AML-193 (cell line): ENCODE measurements at regions not wholly inside any gene's neighbourhood (a gene's known extent, or its start where the extent isn't known, plus 50 kb on each side); places are given as distances from the start of the nearest gene placed in this dataset.
"Not testable (repeated sequence)": the region's sequence is repeated elsewhere in the genome, so short reads cannot be mapped to it uniquely, and the experiment has no call there.

Source experiments
- DNase-seq, 2 experiments: peaks; one replicate each; lab custom pipeline; 2025; lab: John Stamatoyannopoulos, UW

DNA sequence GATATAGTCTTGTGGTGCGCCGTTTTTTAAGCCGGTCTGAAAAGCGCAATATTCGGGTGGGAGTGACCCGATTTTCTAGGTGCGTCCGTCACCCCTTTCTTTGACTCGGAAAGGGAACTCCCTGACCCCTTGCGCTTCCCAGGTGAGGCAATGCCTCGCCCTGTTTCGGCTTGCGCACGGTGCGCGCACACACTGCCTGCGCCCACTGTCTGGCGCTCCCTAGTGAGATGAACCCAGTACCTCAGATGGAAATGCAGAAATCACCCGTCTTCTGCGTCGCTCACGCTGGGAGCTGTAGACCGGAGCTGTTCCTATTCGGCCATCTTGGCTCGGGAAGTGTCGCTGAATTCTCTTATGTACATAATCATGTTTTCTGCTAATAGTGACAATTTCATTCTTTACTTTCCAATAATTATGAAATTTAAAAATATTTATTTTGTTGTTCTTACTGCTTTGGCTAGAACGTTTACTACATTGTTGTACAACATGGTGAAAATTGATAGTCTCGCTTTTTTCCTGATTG lies 61.2 kb upstream of the MINDY3 start:
- DNase-seq, result not testable (repeated sequence)

DNA sequence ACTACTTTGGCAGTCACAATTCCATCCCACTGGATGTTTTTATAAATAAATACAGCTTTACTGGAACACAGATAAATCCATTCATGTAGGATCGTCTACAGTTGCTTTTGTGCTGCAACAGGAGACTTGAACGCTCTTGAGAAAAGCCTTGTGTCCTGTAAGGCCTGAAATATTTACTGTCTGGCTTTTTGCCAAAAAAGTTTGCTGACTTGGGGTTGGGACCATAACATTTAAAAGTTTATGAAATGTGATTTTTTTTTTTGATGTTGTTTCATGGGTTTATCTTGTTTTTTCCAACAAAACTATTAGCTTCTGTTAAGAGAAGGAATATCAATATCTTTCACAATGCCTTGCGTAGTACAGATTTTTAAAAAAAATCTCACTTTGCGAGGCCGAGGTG lies 71.1 kb upstream of the MINDY3 start:
- no peak for DNase-seq

DNA sequence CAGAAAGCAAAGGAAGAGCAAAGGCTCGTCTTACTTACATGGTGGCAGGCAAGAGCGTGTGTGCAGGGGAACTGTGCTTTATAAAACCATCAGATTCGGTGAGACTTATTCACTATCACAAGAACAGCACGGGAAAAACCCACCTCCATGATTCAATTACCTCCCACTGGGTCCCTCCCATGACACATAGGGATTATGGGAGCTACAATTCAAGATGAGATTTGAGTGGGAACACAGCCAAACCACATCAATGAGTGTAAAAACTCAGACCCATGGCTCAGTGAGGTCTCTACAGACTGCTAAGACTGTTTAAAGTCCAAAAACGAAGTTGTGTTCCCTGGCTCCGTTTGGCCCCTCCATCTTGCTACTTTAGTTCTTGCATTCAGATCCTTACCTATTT lies 79.2 kb upstream of the MINDY3 start:
- not testable (repeated sequence) for DNase-seq

DNA sequence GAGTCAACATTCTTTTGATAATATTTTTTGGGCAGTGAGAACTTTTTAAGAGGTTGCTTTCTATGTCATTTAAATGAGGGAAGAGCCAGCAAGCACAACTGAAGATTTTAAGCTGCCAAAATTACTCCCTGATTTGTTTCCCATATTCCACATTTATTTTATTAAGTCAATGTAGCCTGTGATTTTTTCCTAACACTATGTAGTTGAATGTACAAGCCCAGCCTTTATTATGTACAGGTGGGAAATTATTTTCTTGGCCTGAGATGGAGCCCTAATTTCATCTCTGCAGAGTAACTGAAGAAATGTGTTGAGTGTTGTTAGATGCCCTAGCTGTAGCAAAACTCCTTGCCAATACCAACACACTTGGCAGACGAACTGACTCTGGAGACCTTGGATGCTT lies 83.1 kb upstream of the MINDY3 start:
- no peak for DNase-seq

DNA sequence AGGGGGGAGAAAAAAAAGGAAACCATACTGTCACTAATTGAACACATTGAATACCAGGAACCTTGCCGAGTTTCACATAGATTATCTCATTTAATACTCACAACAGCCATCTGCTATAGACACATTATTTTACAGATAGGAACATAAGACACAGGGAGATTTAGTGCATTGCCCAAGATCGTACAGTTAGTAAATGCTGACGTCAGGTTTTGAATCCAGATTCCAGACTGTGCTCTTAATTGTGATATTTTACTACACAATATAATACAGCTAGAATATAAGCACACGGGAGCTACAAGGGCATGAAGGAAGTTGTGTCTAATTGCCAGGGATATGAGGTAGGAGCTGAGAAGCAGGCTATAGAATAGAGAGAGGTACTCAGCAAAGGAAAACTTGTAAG lies 93.9 kb upstream of the MINDY3 start:
- DNase-seq, result no peak

DNA sequence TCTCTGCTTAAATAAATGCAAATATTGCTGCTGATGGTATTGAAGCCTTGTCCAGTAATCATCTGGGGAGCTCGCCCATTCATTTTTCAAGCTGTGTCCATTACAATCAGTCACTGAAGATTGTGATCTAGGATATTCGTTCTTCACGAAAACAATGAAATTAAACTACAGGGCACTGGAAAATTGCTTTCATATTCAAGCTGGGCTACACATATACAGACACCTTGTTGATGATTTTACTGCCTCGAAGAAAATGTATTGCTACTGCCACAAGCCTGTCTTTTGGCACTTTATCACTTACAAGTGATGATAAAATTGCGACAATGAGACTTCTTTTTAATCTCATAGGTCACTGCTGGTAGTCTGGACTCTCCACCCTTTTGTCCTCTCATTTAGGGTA lies 100.0 kb upstream of the MINDY3 start:
- DNase-seq, result no peak

DNA sequence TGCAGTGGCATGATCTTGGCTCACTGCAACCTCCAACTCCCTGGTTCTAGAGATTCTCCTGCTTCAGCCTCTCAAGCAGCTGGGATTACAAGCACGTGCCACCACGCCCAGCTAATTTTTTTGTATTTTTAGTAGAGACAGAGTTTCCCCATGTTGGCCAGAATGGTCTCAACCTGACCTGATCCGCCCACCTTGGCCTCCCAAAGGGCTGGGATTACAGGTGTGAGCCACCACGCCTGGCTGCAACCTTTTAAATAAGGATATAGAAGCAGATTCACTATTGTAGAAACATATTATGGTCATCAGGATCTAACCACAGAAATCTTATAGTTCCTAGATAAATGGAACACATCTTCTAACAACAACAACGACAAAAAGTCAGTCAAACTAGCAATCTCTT lies 112.4 kb upstream of the MINDY3 start:
- not testable (repeated sequence) for DNase-seq

DNA sequence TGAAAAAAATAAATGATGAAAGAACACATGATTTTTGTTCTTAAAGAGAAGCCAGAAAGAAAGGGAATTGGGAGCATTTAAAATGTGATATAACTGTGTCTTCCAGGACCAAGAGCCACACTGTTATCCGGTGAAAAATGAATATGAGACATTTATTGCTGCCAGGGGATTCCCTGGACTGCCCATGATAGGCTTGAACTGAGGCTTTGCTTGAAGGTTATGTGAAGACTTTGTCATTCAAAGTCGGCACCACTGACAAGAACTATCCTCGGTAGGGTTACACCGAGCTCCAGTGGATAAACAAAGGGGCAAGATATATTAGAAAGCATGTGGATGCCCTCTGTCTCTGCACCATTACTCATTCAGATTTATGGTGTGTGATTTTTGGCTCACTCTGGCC lies 125.4 kb upstream of the MINDY3 start:
- no peak for DNase-seq

DNA sequence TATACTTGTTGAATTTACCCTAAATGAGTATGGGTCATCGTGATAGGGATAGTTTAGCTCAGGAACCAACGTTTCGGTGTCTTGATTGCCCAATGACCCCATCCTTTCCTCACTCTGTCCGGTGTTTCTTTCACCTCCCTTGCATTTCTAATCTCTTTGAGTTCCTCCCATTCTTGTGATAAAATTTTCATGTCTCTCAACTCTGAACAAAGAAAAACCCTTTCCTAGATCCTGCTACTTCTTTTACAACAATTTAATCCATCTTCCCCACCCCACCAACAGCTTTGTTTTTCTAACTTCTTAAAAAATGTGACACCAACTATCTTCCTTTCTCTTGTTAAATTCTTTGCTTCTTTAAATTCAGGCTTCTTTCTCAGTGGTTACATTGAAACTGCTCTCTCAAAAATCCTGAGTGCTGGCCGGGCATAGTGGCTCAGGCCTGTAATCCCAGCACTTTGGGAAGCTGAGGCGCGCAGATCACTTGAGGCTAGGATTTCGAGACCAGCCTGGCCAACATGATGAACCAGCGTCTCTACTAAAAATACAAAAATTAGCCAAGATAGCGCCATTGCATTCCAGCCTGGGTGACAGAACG lies 130.3 kb upstream of the MINDY3 start:
- DNase-seq, result no peak

DNA sequence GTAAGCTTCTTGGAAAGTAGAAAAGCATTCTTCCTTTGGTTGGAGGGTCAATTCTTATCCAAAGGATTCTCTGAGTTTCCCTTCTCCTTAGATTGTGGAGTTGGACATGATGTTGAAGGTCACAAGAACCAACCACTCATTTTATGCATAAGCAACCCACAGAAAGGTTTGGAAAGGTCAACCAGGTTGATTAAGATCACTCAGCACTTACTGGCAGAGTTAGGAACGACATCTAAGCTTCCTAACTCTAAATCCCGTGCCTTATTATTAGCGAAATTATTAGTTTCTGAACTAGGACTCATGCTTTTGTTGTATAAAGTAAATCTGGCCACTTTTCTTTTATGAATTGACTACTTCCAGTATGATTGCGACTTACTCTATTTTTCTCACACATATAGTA lies 137.0 kb upstream of the MINDY3 start:
- no peak for DNase-seq

DNA sequence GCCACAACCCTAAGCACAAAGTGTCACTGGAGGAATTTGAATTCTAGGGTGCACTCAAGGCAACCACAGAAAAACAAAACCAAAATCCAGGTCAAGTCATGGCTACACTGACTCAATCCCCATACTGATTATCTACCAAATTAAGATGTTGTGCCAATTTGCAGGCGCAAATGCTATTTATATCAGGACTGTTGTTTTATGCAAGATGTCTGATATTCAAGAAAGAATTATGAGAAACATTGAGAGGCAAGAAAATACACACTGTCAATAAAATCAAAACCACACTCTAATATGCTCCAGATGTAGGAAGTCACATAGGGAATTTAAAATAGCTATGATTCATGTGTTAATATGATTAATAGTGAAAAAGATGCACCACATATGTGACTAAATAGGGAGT lies 141.3 kb upstream of the MINDY3 start:
- no peak for DNase-seq

DNA sequence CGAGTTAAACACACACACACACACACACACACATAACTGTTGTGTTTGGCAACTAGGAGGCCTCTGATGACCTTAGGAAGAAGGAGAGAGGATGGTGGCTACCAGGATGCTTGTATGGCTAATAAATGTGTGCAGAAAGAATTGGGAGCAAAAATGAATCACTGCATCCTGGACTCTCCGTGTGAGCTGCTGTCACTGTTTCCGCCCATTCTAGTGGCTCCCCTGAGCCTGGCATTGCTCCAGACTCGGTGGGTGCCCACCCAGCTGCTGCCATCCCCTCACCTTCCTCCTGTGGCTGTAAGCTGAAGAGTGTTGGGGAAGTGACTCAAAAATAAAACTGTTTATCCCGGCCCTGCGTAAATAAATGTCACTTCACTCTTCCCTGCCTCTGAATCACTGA lies 149.5 kb upstream of the MINDY3 start:
- no peak for DNase-seq

DNA sequence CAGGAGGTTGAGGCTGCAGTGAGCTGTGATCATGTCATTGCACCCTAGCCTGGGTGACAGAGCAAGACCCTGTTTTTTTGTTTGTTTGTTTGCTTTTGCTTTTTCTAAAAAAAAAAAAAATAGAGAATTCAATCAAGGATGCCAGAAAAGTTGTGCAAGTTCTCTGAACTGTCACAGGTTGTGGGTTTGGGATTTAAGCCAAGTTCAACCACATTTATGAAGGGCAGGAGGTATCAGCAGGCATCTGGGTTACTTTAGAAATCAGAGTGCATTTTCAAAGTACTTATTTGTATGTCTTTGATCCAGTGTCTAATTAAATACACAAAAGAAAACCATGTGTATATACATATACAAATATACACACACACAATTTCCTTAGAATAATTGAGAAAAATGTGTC lies 151.2 kb upstream of the MINDY3 start:
- no peak for DNase-seq

DNA sequence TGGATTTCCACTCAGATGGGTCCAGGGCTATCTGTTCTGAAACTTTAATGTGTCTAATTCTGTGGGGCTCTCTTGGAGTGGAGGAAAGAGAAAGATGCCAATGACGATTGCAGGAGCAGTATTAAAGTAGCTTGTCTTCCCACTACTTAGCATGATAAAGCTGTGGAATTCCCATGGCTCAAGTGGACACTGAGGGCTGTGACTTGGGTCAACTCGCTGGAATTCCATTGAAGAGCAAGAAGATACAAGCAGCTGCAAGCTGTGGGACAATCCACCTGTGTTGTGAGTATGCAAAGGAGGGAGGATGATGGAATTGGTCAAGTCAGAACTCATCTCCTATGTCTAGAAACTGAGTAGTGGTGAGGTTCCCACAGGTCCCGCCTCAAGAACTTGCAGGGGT lies 154.2 kb upstream of the MINDY3 start:
- no peak for DNase-seq

DNA sequence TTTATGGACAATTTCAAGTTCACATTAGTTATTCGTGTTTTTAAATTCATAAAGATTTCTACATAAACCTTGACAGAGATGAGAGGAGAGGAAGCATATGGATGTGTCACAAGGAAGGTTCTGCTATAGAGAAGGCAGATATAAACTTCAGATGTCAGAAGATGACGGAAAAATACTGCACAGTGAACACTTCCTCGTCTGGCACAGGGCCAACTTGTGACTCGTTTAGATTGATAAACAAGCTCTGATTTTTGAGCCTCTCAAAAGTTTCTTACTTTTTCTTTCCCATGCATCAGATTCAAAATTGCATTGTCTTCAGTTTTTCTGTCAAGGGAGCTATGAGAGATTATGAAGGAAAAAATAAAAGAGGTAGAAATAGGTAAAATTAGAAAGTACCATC lies 156.4 kb upstream of the MINDY3 start:
- DNase-seq, result no peak

DNA sequence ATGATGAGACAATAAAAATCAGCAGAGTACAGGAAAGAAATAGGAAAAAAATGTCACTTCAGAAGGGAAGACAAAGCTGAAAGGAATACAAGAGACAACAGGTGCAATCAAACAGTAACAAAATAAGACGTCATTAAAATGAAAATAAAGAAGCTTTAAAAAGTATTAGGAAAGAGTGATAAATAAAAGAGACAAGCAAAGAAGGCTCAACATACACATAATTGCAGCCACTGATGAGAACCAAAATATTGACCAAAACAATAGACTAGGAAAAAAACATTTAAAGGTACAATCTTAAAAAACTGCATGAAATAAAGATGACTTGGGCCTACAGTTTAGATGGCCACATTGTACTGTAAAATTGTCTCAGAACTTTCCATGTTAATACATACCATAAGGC lies 160.5 kb upstream of the MINDY3 start:
- no peak for DNase-seq

DNA sequence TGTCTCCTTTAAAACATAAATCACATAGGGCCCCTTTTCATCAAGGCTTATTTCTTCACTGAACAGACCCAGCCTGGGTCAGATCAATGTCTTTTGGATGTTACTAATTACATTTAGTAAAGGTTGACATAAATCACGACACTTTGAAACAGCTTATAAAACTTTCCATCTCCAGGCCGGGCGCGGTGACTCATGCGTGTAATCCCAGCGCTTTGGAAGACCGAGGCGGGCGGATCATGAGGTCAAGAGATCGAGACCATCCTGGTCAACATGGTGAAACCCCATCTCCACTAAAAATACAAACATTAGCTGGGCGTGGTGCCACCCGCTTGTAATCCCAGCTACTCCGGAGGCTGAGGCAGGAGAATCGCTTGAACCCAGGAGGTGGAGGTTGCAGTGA lies 166.5 kb upstream of the MINDY3 start:
- DNase-seq, result not testable (repeated sequence)

DNA sequence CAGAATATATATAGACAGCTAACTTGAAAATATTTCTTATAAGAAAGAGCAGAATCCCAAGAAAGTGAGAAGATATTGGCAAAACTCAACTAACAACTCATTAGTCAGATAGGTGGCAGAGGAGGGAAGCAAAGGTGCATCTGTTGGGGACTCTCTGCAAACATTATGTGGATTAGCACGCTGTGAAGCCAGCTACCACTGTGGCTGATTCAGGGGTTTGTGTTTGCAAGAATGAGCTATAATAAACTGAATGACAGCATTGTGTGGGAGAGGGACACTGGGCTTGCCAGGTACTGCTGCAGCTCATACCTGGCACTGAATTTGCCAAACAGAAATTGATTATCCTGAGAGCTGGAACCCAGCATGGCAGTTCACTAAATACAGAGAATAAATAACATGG lies 170.3 kb upstream of the MINDY3 start:
- no peak for DNase-seq

DNA sequence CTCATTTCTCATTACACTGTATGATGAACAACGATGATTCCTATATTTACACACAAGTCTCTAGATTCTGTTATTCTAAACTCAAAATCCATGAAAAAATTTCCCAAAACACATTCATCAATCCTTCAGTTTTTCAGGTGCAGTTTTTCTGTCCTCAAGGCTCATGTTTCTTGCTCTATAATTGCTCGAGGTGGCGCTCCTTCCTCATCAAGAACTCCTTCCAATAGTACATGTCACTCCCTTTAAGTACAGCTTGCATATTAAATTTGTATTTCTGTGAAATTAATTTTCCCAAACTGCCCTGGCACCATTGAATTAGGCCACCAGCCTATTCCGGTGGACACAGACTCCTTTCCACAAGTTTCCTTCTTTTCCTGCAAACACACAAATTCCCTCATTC lies 188.7 kb upstream of the MINDY3 start:
- no peak for DNase-seq

DNA sequence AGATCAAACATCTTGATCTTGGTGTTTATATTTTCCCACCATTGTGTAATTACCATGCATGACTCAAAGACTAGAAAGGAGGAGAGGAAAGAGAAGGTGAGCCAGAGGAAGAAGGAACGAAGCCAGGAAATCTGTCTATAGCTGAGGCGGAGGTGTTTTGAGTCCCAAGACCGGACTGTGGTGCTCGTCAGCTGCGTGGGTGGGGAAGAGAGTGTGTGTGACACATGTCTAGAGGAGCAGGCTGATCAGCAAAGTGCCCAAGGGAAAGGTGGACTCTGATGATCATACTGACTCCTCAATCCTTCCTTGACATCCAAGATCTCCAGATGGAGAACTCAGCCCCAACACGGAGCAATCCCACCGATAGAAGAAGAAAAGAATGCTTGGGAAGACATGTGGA lies 189.5 kb upstream of the MINDY3 start:
- no peak for DNase-seq

DNA sequence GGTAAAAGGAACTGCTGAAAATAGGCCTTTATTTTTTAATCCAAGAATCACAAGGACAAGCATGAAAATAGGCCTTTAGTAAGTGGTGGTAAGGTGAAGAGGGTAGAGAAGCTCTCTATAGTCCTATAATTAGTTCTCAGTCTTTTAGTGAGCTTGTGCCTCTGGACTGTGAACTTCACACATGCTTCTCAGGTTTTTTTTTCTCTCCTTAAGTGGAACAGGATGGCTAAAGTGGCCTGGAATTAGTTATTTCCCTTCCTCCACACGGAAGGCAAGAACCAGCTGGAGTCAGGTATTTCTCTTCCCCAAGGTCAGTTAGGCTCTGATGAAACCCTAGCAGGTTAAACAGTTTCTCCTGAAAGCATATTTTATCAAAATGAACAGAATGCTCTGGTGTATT lies 203.0 kb upstream of the MINDY3 start:
- DNase-seq, result no peak

DNA sequence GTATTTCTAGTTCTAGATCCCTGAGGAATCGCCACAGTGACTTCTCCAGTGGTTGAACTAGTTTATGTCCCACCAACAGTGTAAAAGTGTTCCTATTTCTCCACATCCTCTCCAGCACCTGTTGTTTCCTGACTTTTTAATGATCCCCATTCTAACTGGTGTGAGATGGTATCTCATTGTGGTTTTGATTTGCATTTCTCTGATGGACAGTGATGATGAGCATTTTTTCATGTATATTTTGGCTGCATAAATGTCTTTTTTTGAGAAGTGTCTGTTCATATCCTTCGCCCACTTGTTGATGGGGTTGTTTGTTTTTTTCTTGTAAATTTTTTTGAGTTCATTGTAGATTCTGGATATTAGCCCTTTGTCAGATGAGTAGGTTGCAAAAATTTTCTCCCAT lies 223.2 kb upstream of the MINDY3 start:
- not testable (repeated sequence) for DNase-seq

DNA sequence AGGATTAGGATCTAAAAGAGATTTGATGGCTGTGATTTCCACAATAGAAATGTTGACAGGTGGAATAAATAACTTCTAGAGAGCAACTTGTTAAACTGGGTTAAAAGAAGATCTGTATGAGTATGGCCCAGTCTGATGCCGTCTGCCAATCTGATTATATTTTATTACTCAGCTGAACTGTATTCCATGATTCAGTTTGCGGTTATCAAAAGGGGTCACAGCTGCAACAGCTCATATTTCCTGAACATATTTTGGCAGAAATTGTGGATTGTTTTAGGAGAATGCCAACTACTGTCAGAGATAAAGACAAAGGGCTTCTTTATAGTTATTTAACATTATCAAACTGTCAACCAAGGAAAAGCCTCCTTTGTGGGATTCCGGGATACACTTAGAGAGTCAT lies 244.8 kb upstream of the MINDY3 start:
- no peak for DNase-seq

DNA sequence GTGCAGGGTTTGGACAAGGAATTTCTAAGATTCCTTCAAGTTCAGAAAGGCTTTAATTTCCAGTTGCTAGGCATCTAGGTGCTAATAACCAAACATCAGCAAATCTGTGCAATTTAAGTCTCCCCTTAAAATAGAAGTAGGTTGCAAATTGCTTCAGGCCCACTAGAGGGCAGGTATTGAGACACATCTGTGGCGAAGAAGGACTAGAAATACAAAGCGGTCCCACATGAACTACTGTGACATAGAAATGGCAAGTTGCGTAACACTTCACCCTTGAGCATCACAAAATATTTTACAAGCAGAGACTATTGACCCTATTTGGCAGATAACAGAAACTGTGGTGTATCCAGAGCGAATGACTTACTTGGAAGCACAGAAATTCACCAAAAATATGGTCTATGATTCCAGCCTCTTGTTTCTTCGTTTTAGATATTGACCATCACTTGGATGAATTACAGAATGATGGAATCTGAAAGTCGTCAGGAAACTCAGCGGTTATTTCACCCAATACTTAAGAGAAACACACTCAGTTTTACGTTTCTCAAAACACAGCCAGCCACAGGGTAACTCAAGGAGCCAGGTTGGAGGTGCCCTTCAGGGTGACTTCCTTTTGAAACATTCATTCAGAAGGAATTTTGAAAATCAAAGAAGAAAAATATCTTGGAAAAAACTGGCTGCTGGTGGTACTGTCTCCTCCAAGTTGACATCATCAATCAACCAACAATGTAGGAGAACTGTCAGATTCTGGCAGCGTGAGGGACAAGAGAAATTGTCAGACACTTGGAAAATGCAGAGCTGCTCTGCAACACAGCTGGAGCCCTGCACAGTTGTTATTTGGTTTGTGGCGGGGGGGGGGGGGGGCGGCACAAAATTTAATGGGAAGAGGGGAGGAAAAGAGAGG lies 256.3 kb upstream of the MINDY3 start:
- DNase-seq, result peak; percentile 21 to 23
